Loucy (cell line): ENCODE measurements at regions not wholly inside any gene's neighbourhood (a gene's known extent, or its start where the extent isn't known, plus 50 kb on each side); places are given as distances from the start of the nearest gene placed in this dataset.

Experiments
- EZH2phosphoT487 ChIP-seq: fragments of 200-600 bp; IDR thresholded peaks from 2 replicates; pipeline ENCODE4 v1.6.1; 2018; ENCODE audit warnings: antibody characterized with exemption, mild to moderate bottlenecking, moderate library complexity, borderline replicate concordance
- TF ChIP-seq, protein P1 (sequence below): fragments of 200-600 bp; sonication (generic); conservative IDR thresholded peaks from 2 replicates; pipeline ENCODE4 v1.5.1; 2014; ENCODE audit warnings: mild to moderate bottlenecking, antibody characterized with exemption, low read length

DNA sequence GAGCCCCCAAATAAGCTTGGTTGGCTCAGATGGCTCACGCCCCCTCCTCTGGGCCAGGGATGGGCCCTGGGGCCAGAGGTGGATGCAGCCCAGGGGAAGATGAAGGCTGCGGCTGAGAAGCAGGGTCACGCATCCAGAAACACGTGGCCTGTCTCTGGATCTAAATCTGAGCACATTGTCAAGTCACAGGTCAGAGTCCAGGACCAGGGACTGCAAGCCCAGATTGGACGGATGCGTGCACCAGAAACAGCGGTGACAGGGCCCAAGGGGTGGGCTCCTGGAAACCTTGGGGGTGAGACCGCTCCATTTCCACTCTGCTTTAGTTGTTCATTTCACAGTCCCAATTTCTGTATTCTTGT lies 226.2 kb downstream of the ACKR3 start:
- TF ChIP-seq, protein P1, sequence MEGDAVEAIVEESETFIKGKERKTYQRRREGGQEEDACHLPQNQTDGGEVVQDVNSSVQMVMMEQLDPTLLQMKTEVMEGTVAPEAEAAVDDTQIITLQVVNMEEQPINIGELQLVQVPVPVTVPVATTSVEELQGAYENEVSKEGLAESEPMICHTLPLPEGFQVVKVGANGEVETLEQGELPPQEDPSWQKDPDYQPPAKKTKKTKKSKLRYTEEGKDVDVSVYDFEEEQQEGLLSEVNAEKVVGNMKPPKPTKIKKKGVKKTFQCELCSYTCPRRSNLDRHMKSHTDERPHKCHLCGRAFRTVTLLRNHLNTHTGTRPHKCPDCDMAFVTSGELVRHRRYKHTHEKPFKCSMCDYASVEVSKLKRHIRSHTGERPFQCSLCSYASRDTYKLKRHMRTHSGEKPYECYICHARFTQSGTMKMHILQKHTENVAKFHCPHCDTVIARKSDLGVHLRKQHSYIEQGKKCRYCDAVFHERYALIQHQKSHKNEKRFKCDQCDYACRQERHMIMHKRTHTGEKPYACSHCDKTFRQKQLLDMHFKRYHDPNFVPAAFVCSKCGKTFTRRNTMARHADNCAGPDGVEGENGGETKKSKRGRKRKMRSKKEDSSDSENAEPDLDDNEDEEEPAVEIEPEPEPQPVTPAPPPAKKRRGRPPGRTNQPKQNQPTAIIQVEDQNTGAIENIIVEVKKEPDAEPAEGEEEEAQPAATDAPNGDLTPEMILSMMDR, result no peak
- no peak for TF ChIP-seq EZH2phosphoT487
